ENCODE measurements at regions not wholly inside any gene's neighbourhood (a gene's known extent, or its start where the extent isn't known, plus 50 kb on each side); places are given as distances from the start of the nearest gene placed in this dataset.

DNA sequence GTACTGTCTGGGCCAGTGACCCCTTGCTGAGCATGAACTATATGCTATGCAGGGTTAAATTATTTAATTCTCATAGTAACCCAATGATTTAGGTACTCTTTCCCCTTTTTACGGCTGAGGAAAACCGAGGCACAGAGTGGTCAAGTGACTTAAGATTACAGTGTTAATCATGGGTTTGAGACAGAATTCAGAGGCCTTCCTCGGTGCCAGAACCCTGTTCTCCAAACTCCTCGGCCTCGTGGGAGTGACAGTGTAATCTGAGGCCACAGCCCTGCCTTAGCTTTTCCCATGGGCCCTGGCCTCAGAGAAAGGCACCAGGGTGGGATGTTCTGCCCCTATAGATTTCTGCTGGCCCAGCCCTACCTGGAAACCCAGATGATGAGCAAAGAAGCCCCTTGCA lies 86.4 kb upstream of the ZNF648 start:
- DNase-seq = no peak

DNA sequence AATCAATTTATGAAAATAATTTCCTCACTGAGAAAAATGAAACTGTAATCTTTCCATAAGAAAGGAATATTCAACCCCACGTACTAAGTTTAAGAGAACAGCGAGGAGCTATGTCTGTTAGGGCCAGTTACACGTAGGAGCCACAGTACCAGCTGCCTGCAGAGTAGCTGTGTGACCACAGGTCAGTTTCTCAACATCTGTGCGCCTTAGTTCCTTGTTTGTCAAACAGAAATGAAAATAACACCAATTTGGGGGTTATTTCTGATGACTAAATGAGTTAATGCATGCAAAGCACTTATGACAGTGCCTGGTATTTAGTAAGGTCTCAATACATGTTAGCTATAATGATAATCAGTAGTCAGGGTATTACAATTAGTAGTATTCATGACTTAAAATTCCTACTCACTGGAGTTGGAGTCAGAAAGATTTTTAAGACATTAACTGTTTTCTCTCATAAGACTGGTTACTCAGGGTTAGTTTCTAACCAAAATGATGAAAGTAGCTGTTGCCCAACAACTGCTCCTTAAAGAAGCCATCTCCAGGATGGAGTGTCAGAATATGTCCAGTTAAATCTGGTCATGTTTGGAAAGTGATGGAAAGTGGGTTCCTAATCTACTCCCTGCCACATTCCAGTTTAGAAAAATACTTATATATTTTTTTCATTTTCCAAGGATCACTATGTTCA lies 85.8 kb upstream of the ZNF648 start:
- DNase-seq = no peak

DNA sequence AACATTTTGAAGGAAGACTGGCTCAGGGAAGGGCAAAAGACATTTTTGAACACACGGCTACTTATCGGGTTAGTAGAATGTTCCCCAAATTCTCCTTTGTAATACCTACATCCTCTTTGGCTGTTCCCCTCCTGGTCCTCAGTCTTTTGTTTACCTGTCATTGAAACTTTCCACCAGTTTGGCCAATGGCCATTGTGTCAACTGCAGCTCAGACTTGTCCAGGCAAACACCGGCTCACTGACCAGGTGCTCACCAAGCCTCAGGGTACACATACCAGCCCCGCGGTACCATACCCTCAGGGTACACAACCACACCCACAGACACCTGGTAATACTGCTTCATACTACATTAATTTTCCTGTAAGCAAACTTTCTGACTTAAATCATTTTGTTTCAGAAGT lies 84.8 kb upstream of the ZNF648 start:
- no peak for DNase-seq

DNA sequence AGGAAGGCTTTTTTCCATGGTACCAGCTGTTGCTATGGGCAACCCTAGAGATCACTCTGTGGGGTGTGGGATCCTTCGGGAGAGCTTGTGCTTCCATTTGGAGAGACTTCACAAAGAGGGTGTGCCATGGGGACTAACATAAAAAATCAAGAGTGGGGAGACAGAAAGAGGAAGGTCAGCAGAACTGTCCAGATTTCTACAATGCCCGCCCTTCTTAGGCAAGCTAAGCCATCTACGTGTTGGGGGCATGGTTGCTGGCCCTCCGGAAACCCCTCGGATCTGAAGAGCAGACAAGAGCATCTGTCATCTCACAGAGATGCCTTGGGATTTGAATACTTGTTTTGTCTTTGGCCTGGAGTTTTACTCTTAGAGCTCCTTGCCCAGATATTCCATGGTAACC lies 83.9 kb upstream of the ZNF648 start:
- DNase-seq = no peak

DNA sequence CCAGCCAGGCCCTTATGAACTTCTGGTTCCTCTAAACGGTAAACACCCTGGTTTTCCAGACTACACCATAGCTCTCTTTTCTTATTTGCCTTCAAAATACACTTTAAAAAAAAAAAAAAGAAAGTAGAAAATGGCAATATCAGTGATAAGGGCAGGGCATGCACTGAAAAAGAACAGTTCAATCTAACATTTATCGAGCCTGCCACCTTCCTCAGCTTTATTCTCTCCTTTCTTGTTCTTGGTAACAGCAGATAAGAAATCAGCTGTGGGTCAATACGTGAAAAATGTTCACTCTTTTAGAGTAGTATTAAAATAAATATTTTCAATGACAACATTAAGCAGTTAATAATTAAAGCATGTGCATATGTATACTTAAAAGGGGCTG lies 83.1 kb upstream of the ZNF648 start:
- no peak for DNase-seq

DNA sequence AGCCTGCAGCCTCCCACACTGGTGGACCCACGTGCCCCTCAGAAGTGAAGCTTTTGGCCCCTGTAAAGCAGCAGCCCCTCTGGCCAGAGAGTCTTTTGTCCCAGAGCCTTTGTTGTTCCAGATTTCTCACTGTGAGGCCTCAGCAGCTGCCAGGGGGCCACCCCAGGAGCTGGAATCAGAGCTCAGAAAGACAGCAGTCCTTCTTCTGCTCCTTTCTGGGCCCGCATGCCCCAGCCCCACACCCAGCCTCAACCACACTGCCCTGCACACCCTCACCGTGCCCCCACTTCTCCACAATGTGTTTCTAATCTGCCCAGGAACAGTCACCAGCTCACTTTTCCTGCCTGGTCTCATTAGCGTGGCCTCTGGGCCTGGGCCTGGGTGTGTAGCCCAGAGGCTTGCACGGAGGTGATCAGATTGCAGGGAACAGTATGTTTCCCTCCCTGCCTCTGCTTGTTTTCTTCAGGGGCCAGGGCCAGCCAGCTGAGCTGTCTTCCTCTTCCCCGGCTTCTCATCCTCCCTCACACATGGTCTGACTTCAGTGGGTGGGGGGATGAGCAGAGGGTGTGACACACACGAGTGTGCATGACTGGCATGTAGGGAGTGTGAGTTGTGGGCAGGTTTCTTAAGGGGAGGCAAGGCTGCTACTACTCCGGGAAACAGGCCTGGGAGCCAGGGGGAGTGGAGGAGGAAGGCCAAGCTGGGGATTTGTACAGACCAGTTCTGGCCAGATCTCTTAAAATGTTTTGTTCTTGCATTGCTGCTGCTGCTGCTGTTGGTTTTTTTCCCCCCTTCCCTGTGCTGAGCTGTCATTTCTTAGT lies 82.5 kb upstream of the ZNF648 start:
- DNase-seq = no peak

DNA sequence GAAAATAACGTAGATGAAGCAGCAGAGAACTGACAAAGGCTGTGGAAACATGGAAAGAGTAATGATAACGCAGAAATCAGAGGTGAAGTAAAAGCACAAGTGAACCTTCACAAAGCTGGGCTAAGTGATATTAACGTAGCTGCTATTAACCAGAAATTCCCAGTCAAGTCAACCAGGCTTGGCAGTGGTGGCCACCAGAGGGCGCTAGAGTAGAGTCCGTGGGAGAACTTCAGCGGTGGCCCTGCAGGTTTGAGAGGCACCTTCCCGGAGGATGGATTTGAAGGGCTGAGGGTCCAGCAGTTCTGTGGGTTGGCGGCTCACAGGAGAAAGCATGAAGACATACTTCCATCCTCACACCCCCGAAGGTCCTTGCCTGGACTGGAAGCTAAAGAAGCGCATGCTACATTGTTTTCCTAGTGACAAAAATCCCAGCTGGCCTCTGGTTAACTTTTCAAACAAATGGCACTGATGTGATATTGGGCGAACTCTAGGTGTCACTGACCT lies 81.7 kb upstream of the ZNF648 start:
- DNase-seq = peak; percentile 44

DNA sequence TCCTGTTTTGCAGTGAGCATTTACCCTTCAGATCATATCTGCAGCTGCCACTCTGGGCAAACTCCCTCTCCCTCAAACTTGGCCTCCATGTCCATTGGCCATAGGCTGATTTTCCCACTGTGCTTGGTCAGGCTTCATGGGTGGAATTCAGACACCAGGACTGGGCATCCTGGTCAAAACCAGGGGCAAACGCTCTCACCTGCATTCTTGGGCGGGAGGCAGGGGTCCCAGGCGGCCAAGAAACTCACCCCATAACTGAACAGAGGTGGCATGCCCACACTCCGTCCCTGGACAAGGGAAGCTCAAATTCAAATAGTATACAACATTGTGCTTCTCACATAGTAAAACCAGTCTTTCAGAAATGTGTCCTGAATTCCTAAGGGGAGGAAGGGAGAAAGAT lies 81.1 kb upstream of the ZNF648 start:
- DNase-seq = no peak

DNA sequence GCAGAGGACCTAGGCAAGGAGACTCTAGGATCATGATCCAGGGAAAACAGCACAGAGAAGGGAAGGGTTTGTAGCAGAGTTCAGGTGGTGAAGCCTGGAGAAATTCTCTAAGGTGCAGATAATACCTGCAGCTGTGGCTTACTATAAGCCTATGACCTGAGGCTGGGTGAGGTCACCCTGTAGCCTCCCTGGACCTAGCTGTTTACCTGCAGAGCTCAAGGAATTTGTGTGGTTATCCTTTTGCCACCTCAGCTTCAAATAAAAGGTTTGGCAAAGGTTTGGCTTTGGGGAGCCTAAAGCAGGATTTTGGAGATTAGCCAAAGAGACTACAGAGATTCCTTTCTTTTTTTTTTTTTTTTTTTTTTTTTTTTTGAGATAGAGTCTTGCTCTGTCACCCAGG lies 79.5 kb upstream of the ZNF648 start:
- no peak for DNase-seq

DNA sequence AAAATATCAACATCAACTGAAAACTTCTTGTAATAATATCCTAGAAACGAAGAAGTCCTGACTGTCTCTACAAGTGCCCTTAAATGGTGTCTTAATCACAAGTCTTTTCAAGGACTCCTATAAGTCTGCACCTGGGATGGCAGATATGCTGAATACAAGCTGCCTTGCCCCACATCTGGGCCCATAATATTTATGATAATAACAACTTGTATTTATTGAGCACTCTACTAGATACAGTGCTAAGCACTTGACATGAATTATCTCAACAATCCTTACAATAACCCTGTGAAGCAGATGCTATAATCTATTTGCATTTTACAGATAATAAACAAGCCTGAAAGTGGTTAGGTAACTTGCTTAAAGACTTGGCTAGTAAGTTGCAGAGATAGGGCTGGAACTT lies 78.0 kb upstream of the ZNF648 start:
- DNase-seq = no peak

DNA sequence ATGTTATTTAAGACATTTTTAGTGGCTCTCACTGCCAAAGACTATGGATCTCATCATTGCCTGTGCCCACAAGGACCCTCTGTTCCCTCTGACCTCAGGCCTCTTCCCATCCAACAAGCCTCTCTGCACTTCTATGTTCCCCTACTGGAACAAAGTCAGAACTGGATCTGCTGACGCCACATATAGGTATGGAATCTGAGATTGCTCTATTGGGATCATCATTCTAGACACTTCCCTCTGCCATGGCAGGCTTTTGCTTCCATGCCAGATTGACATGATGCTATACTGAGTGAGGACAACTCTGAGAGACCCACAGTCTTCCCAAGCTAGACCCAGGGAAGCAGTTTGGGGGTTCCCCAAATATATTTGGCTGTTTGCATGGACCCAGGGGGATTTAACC lies 76.0 kb upstream of the ZNF648 start:
- no peak for DNase-seq

DNA sequence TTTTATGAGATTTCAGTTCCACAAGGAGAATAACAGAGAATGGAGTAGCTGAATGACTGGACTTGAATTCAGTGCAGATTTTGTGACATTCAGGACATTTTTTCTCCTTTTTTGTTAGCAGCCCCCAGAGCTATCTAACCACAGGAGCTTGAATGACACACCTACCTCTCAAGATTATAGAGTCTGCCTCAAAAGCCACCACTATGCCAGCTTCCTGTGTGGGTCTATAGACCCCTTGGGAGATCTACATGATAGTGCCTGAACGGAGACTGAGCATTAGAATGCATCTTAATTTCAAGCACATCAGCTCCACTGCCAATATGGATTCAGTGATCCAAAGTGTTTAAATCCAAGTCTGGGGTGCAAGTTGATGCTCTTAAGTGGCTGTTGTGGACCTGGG lies 74.4 kb upstream of the ZNF648 start:
- DNase-seq = no peak

DNA sequence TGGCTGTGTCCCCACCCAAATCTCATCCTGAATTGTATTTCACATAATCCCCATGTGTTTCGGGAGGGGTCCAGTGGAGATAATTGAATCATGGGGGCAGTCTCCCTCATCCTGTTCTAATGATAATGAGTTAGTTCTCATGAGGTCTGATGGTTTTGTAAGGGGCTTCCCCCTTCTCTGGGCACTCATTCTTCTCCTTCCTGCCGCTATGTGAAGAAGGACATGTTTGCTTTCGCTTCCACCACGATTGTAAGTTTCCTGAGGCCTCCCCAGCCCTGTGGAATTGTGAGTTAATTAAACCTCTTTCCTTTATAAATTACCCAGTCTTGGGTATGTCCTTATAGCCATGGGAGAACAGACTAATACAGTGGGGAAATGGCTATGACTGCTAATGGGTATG lies 72.7 kb upstream of the ZNF648 start:
- DNase-seq = no peak

DNA sequence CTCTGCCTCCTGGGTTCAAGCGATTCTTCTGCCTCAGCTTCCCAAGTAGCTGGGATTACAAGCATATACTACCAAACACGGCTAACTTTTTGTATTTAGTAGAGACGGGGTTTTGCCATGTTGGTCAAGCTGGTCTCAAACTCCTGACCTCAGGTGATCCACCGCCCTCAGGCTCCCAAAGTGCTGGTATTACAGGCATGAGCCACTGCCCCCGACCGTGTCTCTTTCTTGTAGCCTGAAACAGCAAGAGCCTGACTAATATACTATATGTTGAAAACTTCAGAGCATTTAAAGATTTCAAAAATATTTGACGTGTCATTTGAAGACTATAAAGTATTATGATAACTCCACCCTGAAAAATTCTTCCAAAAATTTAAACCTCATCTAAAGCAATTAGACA lies 71.7 kb upstream of the ZNF648 start:
- no peak for DNase-seq

DNA sequence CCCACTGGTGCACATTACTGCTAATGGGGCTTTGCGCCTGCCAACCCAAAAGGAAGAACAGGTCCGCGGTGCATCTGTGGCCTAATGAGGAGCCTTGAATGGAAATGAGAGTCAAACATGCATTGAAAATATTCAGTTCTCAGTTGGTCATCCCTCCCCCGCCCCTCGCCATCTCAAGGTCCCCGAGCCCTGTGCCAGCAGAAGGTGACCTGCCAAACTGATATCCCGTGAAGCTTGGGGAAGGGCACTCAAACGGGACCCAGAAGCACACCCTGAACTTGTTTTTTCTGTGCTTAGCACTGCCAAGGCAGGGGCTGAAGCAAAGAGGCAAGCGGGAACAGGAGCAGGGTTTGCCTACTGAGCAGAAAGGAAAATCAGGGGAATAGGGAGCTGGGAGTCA lies 67.9 kb upstream of the ZNF648 start:
- no peak for DNase-seq

DNA sequence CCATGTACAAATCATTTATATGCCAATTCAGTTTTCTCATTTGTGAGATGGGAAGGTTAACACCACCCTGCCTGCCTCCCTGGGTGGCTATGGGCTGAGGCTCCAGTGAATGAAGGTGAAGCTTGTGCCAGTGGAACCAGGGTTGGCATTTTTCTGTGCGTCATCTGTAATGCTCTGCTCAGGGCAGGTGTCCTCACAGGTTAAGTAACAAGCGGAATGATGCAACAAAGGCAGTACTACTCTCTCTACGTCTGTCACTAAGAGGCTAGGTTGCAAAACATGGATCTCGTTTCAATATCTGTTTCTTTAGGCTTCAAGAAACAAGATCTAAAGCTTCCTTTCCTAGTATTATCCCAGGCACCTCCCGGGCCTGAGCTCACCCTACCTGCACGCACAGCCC lies 67.0 kb upstream of the ZNF648 start:
- DNase-seq = no peak

DNA sequence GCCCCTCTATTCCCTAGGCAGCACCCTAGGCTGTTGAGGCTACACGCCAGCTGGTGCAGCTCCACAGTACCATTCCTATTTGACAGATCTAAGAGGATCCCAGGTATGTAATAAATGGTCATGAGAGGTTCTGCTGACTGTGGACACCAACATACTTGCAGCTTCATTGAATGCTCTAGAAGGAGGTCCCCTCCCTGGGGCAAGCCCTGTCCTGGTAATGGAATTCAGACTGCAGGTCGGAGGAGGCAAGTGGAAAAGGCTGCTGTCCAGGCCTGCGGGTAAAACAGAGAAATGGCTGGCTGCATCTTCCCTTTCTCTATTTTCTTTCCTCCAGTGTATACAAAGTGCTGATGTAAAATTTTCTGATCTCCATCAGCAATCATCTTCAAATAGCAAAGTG lies 66.1 kb upstream of the ZNF648 start:
- DNase-seq = no peak

DNA sequence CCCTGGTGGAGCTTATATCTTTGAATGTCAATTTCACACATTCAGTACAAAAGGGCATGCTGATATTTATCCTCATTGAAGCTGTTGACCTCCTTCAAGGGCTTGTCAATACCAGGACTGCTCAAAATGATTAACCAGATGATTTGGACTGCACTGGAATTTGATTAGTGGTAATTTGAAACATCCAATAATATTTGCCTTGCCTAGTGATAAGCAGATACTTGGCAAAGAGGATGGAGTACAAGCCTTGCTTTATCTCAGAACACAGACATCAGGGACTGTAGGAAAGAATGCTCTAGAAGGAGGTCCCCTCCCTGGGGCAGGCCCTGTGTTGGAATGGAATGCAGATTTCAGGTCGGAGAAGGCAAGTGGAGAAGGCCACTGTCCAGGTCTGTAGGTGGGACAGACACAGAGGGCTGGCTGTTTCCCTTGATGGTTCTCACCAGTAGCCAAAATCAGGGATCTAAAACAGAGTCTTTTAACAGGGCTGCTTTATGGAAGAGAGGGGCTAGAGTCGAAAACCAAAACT lies 64.8 kb upstream of the ZNF648 start:
- no peak for DNase-seq

DNA sequence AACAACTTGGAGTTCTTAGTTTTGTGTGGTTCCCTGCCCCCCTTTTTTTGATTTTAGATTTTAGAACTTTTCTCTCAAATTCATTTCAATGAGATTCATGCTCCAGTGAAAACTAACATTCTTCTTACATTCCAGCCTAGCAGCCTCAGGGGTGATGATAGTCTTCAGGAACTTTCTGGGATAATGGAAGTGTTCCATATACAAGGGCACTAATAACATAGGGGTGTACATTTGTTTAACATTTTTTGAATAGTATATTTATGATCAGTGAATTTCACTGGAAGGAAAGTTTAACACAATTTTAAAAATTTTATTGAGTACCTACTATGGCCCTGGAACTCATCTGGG lies 61.4 kb upstream of the ZNF648 start:
- no peak for DNase-seq

DNA sequence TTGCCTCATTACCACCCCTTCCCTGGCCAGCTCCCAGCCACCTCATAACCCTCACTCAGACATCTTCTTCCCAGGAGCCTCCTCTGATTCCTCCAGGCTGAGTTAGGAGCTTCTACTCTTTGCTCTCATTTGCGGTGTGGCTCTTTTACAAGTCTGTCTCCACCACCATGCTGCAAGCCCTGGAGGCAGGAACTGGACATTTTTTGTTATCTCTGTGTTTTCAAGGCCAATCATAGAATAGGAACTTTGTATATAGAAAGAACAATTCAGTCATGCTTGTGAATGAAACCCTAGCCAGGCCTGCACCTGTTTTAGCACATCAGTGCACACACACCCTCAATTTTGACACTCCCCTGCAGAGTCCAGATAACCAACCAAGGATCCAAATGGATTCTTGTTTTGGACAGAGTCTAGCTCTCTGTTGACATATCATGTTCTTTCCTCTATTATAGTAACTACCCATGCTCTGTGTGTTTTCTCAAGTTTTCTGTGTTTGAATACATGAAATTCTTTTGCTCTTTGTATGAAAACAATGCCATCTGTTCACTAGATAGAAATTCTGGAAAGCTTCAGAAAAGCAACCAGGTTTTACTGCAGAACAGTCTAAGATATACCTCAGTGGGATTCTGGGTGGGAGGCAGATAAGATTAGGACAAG lies 60.9 kb upstream of the ZNF648 start:
- no peak for DNase-seq

DNA sequence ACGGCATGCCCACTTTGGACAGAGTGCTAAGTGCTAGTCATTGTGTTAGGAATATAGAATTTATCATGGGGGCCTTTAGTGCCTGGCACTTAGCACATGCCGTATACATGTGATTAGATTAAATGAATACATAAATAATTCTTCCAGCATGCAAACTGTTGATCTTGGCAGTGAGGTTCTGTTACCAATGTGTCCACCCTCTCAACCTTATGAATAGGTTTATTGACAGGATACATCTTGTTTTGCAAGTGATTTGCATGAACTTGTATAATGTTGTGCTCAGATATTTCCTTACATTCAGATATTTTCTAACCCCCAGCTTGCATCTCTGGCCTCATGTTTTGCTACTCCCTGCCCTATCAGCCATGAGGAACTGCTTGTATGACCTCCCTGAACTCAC lies 60.3 kb upstream of the ZNF648 start:
- no peak for DNase-seq

DNA sequence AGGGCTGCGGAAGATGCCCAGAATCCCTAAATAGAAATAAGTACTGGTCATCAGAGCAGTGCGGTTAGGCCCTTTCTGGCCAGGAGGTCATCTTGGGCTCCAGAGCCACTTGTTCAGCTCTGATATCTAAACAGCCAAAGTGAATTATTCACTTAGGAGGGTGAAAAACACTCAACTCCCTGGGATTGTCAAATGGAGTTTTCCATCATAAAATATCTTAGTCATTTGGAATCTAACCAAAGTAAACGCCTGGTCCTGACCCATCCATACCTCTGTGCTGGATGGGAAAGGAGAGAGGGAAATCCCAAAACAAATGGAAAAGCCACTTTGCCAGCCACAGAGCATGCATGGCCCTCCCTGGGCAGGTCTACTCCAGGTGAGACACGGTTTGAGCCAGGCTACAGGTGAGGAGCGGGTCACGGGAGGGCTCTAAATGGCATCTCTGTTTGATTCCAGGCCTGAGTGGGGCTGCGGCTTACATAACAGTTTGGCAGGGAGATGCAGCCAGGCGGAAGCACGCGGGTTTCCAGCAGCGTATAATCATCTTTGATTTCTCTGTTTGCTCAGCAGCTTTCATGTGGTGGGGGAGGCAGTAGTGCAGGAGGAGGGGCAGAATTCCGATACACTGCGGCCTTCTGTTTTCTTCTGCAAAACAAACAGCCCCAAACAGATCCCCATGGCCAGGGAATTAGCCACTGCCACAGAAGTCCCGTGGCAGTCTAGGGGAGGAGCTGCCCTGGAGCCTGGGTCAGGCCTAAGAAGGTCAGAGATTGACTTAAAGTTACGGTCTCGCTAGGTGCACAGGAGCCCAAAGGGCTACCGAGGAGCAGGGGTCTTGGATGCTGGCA lies 59.1 kb upstream of the ZNF648 start:
- no peak for DNase-seq

DNA sequence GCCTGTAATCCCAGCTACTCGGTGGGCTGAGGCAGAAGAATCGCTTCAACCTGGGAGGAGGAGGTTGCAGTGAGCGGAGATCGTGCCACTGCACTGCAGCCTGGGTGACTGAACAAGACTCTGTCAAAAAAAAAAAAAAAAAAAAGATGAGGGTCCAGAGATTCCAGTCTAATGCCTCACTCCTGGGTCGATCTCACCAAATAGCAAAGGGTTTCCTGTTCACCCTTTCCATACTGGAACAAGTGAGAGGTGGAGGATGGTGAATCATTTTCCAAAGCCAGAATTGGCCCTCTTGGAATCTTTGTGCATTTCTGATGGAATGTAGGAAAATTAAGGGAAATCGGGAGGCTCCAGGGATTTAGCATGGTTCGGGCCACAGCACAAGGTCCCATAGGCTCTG lies 58.1 kb upstream of the ZNF648 start:
- DNase-seq = no peak

Data from NCI-H1436 treated with DMSO at 0.1 percent for 48 hours (cell line).